ENCODE measurements at regions not wholly inside any gene's neighbourhood (a gene's known extent, or its start where the extent isn't known, plus 50 kb on each side); places are given as distances from the start of the nearest gene placed in this dataset.

DNA sequence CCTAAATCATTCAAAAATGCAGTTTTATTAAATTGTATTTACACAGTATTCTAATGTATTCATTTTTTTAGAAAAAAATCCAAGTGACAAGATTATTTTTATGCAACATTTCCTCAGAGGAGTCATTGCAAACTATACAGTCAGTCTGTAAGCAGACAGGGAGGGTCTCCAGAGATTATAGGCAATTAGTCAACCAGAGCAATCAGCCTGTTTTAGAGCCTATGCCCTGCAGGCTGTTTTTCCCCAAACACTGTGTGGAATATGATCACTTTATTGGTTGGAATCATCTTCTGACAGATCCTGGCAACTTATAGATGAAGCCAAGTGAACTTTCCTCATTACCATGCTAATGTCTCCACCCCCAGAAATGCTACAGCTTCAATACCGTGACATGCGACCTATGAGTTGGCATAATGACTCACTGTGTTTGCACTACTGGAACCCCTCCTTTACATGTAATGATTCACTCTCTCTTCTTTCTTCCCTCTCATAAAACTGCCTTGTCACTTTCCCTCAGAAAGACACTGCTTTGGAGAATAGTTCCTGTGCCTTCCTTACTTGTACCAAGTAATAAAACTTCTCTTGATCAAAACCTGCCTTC, 577.7 kb upstream of the FTMT start (continued):
- TF ChIP-seq RXRA (IDR thresholded peaks at IDR 0.05; ENCODE audit: borderline replicate concordance, low read depth): no peak; the same call in 1 of the 2 replicates
- TF ChIP-seq JUND (IDR thresholded peaks at IDR 0.05): peak; percentile 86
- TF ChIP-seq, protein P1, sequence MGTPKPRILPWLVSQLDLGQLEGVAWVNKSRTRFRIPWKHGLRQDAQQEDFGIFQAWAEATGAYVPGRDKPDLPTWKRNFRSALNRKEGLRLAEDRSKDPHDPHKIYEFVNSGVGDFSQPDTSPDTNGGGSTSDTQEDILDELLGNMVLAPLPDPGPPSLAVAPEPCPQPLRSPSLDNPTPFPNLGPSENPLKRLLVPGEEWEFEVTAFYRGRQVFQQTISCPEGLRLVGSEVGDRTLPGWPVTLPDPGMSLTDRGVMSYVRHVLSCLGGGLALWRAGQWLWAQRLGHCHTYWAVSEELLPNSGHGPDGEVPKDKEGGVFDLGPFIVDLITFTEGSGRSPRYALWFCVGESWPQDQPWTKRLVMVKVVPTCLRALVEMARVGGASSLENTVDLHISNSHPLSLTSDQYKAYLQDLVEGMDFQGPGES (IDR thresholded peaks at IDR 0.05; ENCODE audit: low read depth, low read length): no peak
- TF ChIP-seq, protein P2, sequence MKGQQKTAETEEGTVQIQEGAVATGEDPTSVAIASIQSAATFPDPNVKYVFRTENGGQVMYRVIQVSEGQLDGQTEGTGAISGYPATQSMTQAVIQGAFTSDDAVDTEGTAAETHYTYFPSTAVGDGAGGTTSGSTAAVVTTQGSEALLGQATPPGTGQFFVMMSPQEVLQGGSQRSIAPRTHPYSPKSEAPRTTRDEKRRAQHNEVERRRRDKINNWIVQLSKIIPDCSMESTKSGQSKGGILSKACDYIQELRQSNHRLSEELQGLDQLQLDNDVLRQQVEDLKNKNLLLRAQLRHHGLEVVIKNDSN (IDR thresholded peaks at IDR 0.05; ENCODE audit: borderline replicate concordance, low read depth): no peak
- TF ChIP-seq, protein P3, sequence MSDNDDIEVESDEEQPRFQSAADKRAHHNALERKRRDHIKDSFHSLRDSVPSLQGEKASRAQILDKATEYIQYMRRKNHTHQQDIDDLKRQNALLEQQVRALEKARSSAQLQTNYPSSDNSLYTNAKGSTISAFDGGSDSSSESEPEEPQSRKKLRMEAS (IDR thresholded peaks at IDR 0.05; ENCODE audit: low read depth): no peak
- TF ChIP-seq RFX5 (IDR thresholded peaks at IDR 0.05; ENCODE audit: low read length): no peak
- TF ChIP-seq, protein P4, sequence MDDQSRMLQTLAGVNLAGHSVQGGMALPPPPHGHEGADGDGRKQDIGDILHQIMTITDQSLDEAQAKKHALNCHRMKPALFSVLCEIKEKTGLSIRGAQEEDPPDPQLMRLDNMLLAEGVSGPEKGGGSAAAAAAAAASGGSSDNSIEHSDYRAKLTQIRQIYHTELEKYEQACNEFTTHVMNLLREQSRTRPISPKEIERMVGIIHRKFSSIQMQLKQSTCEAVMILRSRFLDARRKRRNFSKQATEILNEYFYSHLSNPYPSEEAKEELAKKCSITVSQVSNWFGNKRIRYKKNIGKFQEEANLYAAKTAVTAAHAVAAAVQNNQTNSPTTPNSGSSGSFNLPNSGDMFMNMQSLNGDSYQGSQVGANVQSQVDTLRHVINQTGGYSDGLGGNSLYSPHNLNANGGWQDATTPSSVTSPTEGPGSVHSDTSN (IDR thresholded peaks at IDR 0.05): peak; percentile 58
- no peak for TF ChIP-seq MXI1 (IDR thresholded peaks at IDR 0.05; ENCODE audit: low read depth, low read length)
- TF ChIP-seq TCF12 (IDR thresholded peaks at IDR 0.05): peak; percentile 40; the same call in 1 of the 2 replicates
- no peak for TF ChIP-seq GABPA (IDR thresholded peaks at IDR 0.05; ENCODE audit: low read depth)

DNA sequence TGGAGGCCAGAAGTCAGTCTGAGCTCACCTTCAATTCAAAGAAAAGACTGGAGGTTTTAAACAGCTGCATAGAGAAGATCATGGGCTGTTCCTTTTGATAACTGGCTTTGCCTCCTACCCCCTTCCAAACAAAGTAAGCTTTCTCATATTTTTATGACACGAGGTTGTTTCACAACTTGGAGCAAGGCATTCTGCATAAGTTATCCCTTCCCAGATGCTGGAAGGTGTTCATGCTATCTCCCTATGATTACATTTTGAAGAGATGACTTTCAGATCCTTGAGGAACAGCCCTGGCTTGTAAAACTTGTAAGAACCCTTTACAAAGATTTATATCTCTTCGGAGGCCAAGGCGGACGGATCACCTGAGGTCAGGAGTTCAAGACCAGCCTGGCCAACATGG, 571.9 kb upstream of the FTMT start:
- WGBS (ENCODE audit: low lambda C conversion rate): 92% methylated on average over 4 of the region's 4 CpGs
- Histone ChIP-seq H3K36me3 (replicated peaks in 1 of 2; ENCODE audit: control insufficient read depth in 1 of 2, insufficient read depth in 2 of 2, low read length in 1 of 2) (no peaks in the 10 kb centered on the region), H3K4me2 (no peak overlapping the region), H3K9me3 (no peaks in the 10 kb centered on the region), H3K27me3 (ENCODE audit: insufficient read depth) (no peaks in the 10 kb centered on the region), H3K4me1 (ENCODE audit: control insufficient read depth in 1 of 2, insufficient read depth in 2 of 2, low read depth in 1 of 2, low read length in 1 of 2) (no peaks in the 10 kb centered on the region), H3K9ac (no peak overlapping the region), H2AFZ (ENCODE audit: low read depth) (no peak overlapping the region), H3K27ac (ENCODE audit: low read depth in 2 of 2, low read length in 1 of 2) (no peak overlapping the region), H3K79me2 (ENCODE audit: insufficient read depth) (no peaks in the 10 kb centered on the region), H3K9me2 (no peaks in the 10 kb centered on the region; the same call in 1 of the 2 replicates), H3F3A (replicated peaks; ENCODE audit: insufficient read depth) (no peaks in the 10 kb centered on the region), H3K4me3 (ENCODE audit: low read depth in 2 of 2, low read length in 1 of 2) (no peak overlapping the region), H4K20me1 (ENCODE audit: insufficient read depth) (no peaks in the 10 kb centered on the region)
- CTCF ChIA-PET: no interaction called here
- TF ChIP-seq RAD21 (IDR thresholded peaks at IDR 0.05; ENCODE audit: low read length) (no peak), GATA2 (CRISPR knock-in tag; IDR thresholded peaks at IDR 0.05) (no peak), SMC3 (IDR thresholded peaks at IDR 0.05; ENCODE audit: low read depth, low read length) (no peak), RCOR1 (IDR thresholded peaks at IDR 0.05; ENCODE audit: low read length) (no peak), FOXJ3 (CRISPR knock-in tag; IDR thresholded peaks at IDR 0.05) (no peak), CHD2 (IDR thresholded peaks at IDR 0.05; ENCODE audit: low read length, partially characterized antibody) (no peak), JUND (IDR thresholded peaks at IDR 0.05) (no peak), GABPA (IDR thresholded peaks at IDR 0.05; ENCODE audit: low read depth) (no peak), MEF2A (IDR thresholded peaks at IDR 0.05; ENCODE audit: borderline replicate concordance, low read depth) (no peak), TCF12 (IDR thresholded peaks at IDR 0.05) (no peak)
- TF ChIP-seq, protein P5, sequence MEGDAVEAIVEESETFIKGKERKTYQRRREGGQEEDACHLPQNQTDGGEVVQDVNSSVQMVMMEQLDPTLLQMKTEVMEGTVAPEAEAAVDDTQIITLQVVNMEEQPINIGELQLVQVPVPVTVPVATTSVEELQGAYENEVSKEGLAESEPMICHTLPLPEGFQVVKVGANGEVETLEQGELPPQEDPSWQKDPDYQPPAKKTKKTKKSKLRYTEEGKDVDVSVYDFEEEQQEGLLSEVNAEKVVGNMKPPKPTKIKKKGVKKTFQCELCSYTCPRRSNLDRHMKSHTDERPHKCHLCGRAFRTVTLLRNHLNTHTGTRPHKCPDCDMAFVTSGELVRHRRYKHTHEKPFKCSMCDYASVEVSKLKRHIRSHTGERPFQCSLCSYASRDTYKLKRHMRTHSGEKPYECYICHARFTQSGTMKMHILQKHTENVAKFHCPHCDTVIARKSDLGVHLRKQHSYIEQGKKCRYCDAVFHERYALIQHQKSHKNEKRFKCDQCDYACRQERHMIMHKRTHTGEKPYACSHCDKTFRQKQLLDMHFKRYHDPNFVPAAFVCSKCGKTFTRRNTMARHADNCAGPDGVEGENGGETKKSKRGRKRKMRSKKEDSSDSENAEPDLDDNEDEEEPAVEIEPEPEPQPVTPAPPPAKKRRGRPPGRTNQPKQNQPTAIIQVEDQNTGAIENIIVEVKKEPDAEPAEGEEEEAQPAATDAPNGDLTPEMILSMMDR (IDR thresholded peaks at IDR 0.05): no peak
- TF ChIP-seq, protein P6, sequence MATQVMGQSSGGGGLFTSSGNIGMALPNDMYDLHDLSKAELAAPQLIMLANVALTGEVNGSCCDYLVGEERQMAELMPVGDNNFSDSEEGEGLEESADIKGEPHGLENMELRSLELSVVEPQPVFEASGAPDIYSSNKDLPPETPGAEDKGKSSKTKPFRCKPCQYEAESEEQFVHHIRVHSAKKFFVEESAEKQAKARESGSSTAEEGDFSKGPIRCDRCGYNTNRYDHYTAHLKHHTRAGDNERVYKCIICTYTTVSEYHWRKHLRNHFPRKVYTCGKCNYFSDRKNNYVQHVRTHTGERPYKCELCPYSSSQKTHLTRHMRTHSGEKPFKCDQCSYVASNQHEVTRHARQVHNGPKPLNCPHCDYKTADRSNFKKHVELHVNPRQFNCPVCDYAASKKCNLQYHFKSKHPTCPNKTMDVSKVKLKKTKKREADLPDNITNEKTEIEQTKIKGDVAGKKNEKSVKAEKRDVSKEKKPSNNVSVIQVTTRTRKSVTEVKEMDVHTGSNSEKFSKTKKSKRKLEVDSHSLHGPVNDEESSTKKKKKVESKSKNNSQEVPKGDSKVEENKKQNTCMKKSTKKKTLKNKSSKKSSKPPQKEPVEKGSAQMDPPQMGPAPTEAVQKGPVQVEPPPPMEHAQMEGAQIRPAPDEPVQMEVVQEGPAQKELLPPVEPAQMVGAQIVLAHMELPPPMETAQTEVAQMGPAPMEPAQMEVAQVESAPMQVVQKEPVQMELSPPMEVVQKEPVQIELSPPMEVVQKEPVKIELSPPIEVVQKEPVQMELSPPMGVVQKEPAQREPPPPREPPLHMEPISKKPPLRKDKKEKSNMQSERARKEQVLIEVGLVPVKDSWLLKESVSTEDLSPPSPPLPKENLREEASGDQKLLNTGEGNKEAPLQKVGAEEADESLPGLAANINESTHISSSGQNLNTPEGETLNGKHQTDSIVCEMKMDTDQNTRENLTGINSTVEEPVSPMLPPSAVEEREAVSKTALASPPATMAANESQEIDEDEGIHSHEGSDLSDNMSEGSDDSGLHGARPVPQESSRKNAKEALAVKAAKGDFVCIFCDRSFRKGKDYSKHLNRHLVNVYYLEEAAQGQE (IDR thresholded peaks at IDR 0.05; ENCODE audit: low read depth, low read length): no peak
- TF ChIP-seq, protein P2 (IDR thresholded peaks at IDR 0.05; ENCODE audit: borderline replicate concordance, low read depth): no peak
- TF ChIP-seq, protein P7, sequence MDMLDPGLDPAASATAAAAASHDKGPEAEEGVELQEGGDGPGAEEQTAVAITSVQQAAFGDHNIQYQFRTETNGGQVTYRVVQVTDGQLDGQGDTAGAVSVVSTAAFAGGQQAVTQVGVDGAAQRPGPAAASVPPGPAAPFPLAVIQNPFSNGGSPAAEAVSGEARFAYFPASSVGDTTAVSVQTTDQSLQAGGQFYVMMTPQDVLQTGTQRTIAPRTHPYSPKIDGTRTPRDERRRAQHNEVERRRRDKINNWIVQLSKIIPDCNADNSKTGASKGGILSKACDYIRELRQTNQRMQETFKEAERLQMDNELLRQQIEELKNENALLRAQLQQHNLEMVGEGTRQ (IDR thresholded peaks at IDR 0.05; ENCODE audit: borderline replicate concordance, low read depth, low read length): no peak
- DNase-seq: no peak
- POLR2A ChIA-PET: no interaction called here

Measured in SK-N-SH (cell line).